HEK293 (cell line): ENCODE measurements at regions not wholly inside any gene's neighbourhood (a gene's known extent, or its start where the extent isn't known, plus 50 kb on each side); places are given as distances from the start of the nearest gene placed in this dataset.

Experiments
- ZNF274 ChIP-seq, 2 experiments: fragments of 200-500 bp in 1 of 2; fragments of 450-650 bp in 1 of 2; sonication (Bioruptor generic) in 1 of 2; formaldehyde crosslinking in 1 of 2; IDR thresholded peaks; 2 replicates each; pipeline versions ENCODE4 v1.5.1 to v1.6.1; 2014 to 2016; ENCODE audit warnings: borderline replicate concordance in 1 of 2, inconsistent platforms in 1 of 2, low read length in 1 of 2, missing biosample characterization in 1 of 2, missing genetic modification characterization in 1 of 2
- ZNF658 ChIP-seq: fragments of 450-650 bp; formaldehyde crosslinking; IDR thresholded peaks from 2 replicates; pipeline ENCODE4; 2016; ENCODE audit warnings: missing biosample characterization, missing genetic modification characterization
- ZNF768 ChIP-seq: fragments of 450-650 bp; formaldehyde crosslinking; IDR thresholded peaks from 2 replicates; pipeline ENCODE4 v1.5.1; 2018; ENCODE audit warnings: missing biosample characterization, mild to moderate bottlenecking, missing genetic modification characterization
- ZNF777 ChIP-seq: fragments of 450-650 bp; formaldehyde crosslinking; IDR thresholded peaks from 2 replicates; pipeline ENCODE4 v1.5.1; 2017; ENCODE audit warnings: missing biosample characterization, missing genetic modification characterization, borderline replicate concordance
- TF ChIP-seq, protein P1 (sequence below): fragments of 450-650 bp; formaldehyde crosslinking; IDR thresholded peaks from 2 replicates; pipeline ENCODE4 v1.5.1; 2016; ENCODE audit warnings: missing biosample characterization, missing genetic modification characterization
- TF ChIP-seq, protein P2 (sequence below): fragments of 450-650 bp; formaldehyde crosslinking; IDR thresholded peaks from 2 replicates; pipeline ENCODE4 v1.5.1; 2016; ENCODE audit warnings: missing biosample characterization, missing genetic modification characterization, low read depth
- TF ChIP-seq, protein P3 (sequence below): fragments of 450-650 bp; formaldehyde crosslinking; IDR thresholded peaks from 2 replicates; pipeline ENCODE4 v1.5.1; 2016; ENCODE audit warnings: missing biosample characterization, missing genetic modification characterization

DNA sequence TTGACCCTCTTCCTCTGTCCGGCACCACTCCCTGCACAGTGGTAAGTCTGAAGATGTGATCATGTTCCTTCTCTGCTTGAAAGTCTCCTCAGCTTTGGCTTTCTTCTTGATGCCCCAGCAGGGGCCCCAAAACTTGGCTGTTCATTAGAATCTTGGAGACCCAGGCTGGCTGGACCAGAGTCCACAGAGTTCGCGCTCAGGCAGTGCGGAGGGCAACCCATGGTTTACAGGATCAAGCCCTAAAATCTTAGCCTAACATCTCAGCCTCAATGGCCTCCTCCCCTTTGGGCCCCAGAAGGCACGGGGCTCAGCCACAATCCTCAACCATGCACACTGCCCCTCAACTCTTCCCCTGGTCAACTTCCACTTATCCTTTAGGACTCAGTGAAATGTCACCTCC, 72.9 kb upstream of the GTSF1L start:
- TF ChIP-seq ZNF777 = no peak
- TF ChIP-seq, protein P1, sequence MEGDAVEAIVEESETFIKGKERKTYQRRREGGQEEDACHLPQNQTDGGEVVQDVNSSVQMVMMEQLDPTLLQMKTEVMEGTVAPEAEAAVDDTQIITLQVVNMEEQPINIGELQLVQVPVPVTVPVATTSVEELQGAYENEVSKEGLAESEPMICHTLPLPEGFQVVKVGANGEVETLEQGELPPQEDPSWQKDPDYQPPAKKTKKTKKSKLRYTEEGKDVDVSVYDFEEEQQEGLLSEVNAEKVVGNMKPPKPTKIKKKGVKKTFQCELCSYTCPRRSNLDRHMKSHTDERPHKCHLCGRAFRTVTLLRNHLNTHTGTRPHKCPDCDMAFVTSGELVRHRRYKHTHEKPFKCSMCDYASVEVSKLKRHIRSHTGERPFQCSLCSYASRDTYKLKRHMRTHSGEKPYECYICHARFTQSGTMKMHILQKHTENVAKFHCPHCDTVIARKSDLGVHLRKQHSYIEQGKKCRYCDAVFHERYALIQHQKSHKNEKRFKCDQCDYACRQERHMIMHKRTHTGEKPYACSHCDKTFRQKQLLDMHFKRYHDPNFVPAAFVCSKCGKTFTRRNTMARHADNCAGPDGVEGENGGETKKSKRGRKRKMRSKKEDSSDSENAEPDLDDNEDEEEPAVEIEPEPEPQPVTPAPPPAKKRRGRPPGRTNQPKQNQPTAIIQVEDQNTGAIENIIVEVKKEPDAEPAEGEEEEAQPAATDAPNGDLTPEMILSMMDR (tag by site-specific recombination) = no peak
- TF ChIP-seq ZNF658 (tag by site-specific recombination) = no peak
- TF ChIP-seq ZNF768 = no peak
- TF ChIP-seq ZNF274 (IDR thresholded peaks at IDR 0.05; ENCODE audit: low read length) = no peak
- TF ChIP-seq ZNF274 (tag by site-specific recombination; IDR thresholded peaks at IDR 0.05; ENCODE audit: borderline replicate concordance) = no peak
- TF ChIP-seq, protein P2, sequence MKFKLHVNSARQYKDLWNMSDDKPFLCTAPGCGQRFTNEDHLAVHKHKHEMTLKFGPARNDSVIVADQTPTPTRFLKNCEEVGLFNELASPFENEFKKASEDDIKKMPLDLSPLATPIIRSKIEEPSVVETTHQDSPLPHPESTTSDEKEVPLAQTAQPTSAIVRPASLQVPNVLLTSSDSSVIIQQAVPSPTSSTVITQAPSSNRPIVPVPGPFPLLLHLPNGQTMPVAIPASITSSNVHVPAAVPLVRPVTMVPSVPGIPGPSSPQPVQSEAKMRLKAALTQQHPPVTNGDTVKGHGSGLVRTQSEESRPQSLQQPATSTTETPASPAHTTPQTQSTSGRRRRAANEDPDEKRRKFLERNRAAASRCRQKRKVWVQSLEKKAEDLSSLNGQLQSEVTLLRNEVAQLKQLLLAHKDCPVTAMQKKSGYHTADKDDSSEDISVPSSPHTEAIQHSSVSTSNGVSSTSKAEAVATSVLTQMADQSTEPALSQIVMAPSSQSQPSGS = no peak
- TF ChIP-seq, protein P3, sequence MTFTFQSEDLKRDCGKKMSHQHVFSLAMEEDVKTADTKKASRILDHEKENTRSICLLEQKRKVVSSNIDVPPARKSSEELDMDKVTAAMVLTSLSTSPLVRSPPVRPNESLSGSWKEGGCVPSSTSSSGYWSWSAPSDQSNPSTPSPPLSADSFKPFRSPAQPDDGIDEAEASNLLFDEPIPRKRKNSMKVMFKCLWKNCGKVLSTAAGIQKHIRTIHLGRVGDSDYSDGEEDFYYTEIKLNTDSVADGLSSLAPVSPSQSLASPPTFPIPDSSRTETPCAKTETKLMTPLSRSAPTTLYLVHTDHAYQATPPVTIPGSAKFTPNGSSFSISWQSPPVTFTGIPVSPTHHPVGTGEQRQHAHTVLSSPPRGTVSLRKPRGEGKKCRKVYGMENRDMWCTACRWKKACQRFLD (tag by site-specific recombination) = no peak
